DMS79 (cell line): ENCODE measurements at regions not wholly inside any gene's neighbourhood (a gene's known extent, or its start where the extent isn't known, plus 50 kb on each side); places are given as distances from the start of the nearest gene placed in this dataset.
"Not testable (repeated sequence)": the region's sequence is repeated elsewhere in the genome, so short reads cannot be mapped to it uniquely, and the experiment has no call there.

Experiments used
- DNase-seq: peaks from one replicate; lab custom pipeline; 2025; lab: John Stamatoyannopoulos, UW

GRCh38 chr6:85356743-85357142, 93.1 kb upstream of the NT5E start:
- DNase-seq = not testable (repeated sequence)

- no peak for DNase-seq
Observed at GRCh38 chr6:85355816-85356215, 94.1 kb upstream of the NT5E start.

- DNase-seq = no peak
Observed at GRCh38 chr6:85354761-85355618, 94.9 kb upstream of the NT5E start.

GRCh38 chr6:85353012-85353411, 96.9 kb upstream of the NT5E start:
- DNase-seq = no peak

GRCh38 chr6:85348643-85349042, 101.2 kb upstream of the NT5E start:
- DNase-seq = no peak

- DNase-seq = no peak
Observed at GRCh38 chr6:85347812-85348211, 102.1 kb upstream of the NT5E start.

- DNase-seq = no peak
Observed at GRCh38 chr6:85346196-85346595, 103.7 kb upstream of the NT5E start.

GRCh38 chr6:85344996-85345395, 104.9 kb upstream of the NT5E start:
- DNase-seq = no peak

GRCh38 chr6:85343428-85343827, 106.5 kb upstream of the NT5E start:
- DNase-seq = no peak

GRCh38 chr6:85329196-85329595, 120.7 kb upstream of the NT5E start:
- no peak for DNase-seq

GRCh38 chr6:85325811-85326210, 124.1 kb upstream of the NT5E start:
- not testable (repeated sequence) for DNase-seq

- peak; percentile 6 for DNase-seq
Observed at GRCh38 chr6:85323435-85324040, 126.3 kb upstream of the NT5E start.

- no peak for DNase-seq
Observed at GRCh38 chr6:85322446-85323105, 127.3 kb upstream of the NT5E start.

- no peak for DNase-seq
Observed at GRCh38 chr6:85321906-85322305, 128.0 kb upstream of the NT5E start.

- no peak for DNase-seq
Observed at GRCh38 chr6:85314586-85314985, 135.3 kb upstream of the NT5E start.

- no peak for DNase-seq
Observed at GRCh38 chr6:85300581-85300980, 149.3 kb upstream of the NT5E start.

- DNase-seq = no peak
Observed at GRCh38 chr6:85298553-85298952, 151.3 kb upstream of the NT5E start.

GRCh38 chr6:85291326-85291725, 158.6 kb upstream of the NT5E start:
- DNase-seq = no peak

GRCh38 chr6:85287654-85288053, 162.2 kb upstream of the NT5E start:
- DNase-seq = no peak

- DNase-seq = no peak
Observed at GRCh38 chr6:85287158-85287557, 162.7 kb upstream of the NT5E start.

GRCh38 chr6:85286507-85286906, 163.4 kb upstream of the NT5E start:
- not testable (repeated sequence) for DNase-seq

- DNase-seq = no peak
Observed at GRCh38 chr6:85285934-85286333, 163.9 kb upstream of the NT5E start.

GRCh38 chr6:85285114-85285513, 164.8 kb upstream of the NT5E start:
- no peak for DNase-seq
